GM12878 (cell line): ENCODE measurements at regions not wholly inside any gene's neighbourhood (a gene's known extent, or its start where the extent isn't known, plus 50 kb on each side); places are given as distances from the start of the nearest gene placed in this dataset.

Experiments used
- CBFB ChIP-seq: IDR thresholded peaks from 2 replicates; pipeline ENCODE4 v1.6.1; 2016; ENCODE audit warnings: antibody characterized with exemption, low read depth
- CBX5 ChIP-seq: sonication (generic); IDR thresholded peaks from 2 replicates; pipeline ENCODE4 v1.6.1; 2016; ENCODE audit warnings: low read depth, moderate library complexity, mild to moderate bottlenecking, inconsistent platforms
- E2F8 ChIP-seq: fragments of 450-650 bp; IDR thresholded peaks from 2 replicates; pipeline ENCODE4 v1.6.1; 2018; ENCODE audit warnings: mild to moderate bottlenecking, low read depth, moderate library complexity; ENCODE audit not compliant: partially characterized antibody
- EED ChIP-seq: sonication (generic); IDR thresholded peaks from 2 replicates; pipeline ENCODE4 v1.6.1; 2016; ENCODE audit warnings: antibody characterized with exemption, low read depth
- SPI1 ChIP-seq: IDR thresholded peaks from 2 replicates; pipeline ENCODE4 v1.6.1; 2011; ENCODE audit warnings: low read depth, mild to moderate bottlenecking, low read length, moderate library complexity, borderline replicate concordance; ENCODE audit not compliant: insufficient read depth
- TCF12 ChIP-seq: IDR thresholded peaks from 2 replicates; pipeline ENCODE4 v1.6.1; 2011; ENCODE audit warnings: low read depth, mild to moderate bottlenecking, low read length
- YY1 ChIP-seq: IDR thresholded peaks from 2 replicates; pipeline ENCODE4 v1.6.1; 2011; ENCODE audit warnings: low read depth, mild to moderate bottlenecking, low read length
- TF ChIP-seq, protein P1 (sequence below): fragments of 450-650 bp; IDR thresholded peaks from 2 replicates; pipeline ENCODE4 v1.6.1; 2016; ENCODE audit warnings: mild to moderate bottlenecking
- TF ChIP-seq, protein P2 (sequence below): IDR thresholded peaks from 2 replicates; pipeline ENCODE4 v1.6.1; 2011; ENCODE audit warnings: borderline replicate concordance, low read depth, mild to moderate bottlenecking, moderate library complexity, mixed read lengths, low read length; ENCODE audit not compliant: insufficient read depth; ENCODE audit errors: extremely low read length
- TF ChIP-seq, protein P3 (sequence below): IDR thresholded peaks from 2 replicates; pipeline ENCODE4 v1.6.1; 2011; ENCODE audit warnings: mild to moderate bottlenecking, low read depth, low read length, moderate library complexity; ENCODE audit not compliant: insufficient replicate concordance

DNA sequence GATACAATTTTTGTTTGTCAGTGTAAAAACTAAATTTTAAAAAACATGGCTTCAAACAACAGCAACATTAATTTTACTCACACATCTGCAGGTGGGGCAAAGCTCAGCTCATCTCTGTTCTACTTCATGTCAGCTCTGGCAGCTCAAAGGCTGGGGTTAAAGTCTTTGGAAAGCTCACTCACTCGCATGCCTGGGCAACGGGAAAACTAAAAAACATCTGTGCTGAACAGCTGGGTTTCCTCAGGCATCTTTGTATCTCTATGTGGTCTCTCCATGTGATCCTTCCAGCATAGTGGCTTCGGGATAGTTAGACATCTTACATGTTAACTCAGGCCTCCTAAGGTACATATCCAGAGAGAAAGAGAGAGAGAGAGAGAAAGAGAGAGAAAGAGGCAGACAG, 499.6 kb downstream of the RFPL4B start (continued):
- TF ChIP-seq CBX5 (no peak), EED (no peak), E2F8 (no peak), YY1 (no peak), CBFB (no peak), TCF12 (no peak), SPI1 (no peak)
- TF ChIP-seq, protein P1, sequence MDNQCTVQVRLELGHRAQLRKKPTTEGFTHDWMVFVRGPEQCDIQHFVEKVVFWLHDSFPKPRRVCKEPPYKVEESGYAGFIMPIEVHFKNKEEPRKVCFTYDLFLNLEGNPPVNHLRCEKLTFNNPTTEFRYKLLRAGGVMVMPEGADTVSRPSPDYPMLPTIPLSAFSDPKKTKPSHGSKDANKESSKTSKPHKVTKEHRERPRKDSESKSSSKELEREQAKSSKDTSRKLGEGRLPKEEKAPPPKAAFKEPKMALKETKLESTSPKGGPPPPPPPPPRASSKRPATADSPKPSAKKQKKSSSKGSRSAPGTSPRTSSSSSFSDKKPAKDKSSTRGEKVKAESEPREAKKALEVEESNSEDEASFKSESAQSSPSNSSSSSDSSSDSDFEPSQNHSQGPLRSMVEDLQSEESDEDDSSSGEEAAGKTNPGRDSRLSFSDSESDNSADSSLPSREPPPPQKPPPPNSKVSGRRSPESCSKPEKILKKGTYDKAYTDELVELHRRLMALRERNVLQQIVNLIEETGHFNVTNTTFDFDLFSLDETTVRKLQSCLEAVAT: no peak
- TF ChIP-seq, protein P2, sequence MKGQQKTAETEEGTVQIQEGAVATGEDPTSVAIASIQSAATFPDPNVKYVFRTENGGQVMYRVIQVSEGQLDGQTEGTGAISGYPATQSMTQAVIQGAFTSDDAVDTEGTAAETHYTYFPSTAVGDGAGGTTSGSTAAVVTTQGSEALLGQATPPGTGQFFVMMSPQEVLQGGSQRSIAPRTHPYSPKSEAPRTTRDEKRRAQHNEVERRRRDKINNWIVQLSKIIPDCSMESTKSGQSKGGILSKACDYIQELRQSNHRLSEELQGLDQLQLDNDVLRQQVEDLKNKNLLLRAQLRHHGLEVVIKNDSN: no peak
- TF ChIP-seq, protein P3, sequence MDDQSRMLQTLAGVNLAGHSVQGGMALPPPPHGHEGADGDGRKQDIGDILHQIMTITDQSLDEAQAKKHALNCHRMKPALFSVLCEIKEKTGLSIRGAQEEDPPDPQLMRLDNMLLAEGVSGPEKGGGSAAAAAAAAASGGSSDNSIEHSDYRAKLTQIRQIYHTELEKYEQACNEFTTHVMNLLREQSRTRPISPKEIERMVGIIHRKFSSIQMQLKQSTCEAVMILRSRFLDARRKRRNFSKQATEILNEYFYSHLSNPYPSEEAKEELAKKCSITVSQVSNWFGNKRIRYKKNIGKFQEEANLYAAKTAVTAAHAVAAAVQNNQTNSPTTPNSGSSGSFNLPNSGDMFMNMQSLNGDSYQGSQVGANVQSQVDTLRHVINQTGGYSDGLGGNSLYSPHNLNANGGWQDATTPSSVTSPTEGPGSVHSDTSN: no peak
